DOHH2 (cell line): ENCODE measurements at regions not wholly inside any gene's neighbourhood (a gene's known extent, or its start where the extent isn't known, plus 50 kb on each side); places are given as distances from the start of the nearest gene placed in this dataset.

Experiments
- EZH2phosphoT487 ChIP-seq: fragments of 200-600 bp; sonication (generic); IDR thresholded peaks from 2 replicates; pipeline ENCODE4 v1.6.1; 2017; ENCODE audit warnings: borderline replicate concordance, mild to moderate bottlenecking, antibody characterized with exemption, low read length, moderate library complexity, mixed read lengths
- TF ChIP-seq, protein P1 (sequence below): fragments of 200-600 bp; sonication (generic); IDR thresholded peaks from one replicate; pipeline ENCODE4 v1.5.1; 2014; ENCODE audit warnings: antibody characterized with exemption, mild to moderate bottlenecking, low read depth, low read length; ENCODE audit not compliant: poor library complexity, severe bottlenecking

- TF ChIP-seq, protein P1, sequence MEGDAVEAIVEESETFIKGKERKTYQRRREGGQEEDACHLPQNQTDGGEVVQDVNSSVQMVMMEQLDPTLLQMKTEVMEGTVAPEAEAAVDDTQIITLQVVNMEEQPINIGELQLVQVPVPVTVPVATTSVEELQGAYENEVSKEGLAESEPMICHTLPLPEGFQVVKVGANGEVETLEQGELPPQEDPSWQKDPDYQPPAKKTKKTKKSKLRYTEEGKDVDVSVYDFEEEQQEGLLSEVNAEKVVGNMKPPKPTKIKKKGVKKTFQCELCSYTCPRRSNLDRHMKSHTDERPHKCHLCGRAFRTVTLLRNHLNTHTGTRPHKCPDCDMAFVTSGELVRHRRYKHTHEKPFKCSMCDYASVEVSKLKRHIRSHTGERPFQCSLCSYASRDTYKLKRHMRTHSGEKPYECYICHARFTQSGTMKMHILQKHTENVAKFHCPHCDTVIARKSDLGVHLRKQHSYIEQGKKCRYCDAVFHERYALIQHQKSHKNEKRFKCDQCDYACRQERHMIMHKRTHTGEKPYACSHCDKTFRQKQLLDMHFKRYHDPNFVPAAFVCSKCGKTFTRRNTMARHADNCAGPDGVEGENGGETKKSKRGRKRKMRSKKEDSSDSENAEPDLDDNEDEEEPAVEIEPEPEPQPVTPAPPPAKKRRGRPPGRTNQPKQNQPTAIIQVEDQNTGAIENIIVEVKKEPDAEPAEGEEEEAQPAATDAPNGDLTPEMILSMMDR: no peak
- no peak for TF ChIP-seq EZH2phosphoT487
Measured at GRCh38 chr18:72973841-72974240, 106.1 kb upstream of the NETO1 start.
